Activated CD8-positive, alpha-beta memory T cell treated with anti-CD3 and anti-CD28 coated beads, Interleukin-2, amount 50 U/mL, for 4 hours (primary cell): ENCODE measurements at regions not wholly inside any gene's neighbourhood (a gene's known extent, or its start where the extent isn't known, plus 50 kb on each side); places are given as distances from the start of the nearest gene placed in this dataset.
"Not testable (repeated sequence)": the region's sequence is repeated elsewhere in the genome, so short reads cannot be mapped to it uniquely, and the experiment has no call there.

ENCODE experiments used
- DNase-seq: peaks from one replicate; pipeline ENCODE4 v3.0.0-alpha.2; 2020

GRCh38 chr2:16390561-16390960, 275.1 kb downstream of the CYRIA start:
- DNase-seq = no peak

- no peak for DNase-seq
Observed at GRCh38 chr2:16389611-16390010, 276.0 kb downstream of the CYRIA start.

- DNase-seq = not testable (repeated sequence)
Observed at GRCh38 chr2:16388199-16388830, 277.3 kb downstream of the CYRIA start.

GRCh38 chr2:16387461-16387984, 278.1 kb downstream of the CYRIA start:
- DNase-seq = no peak

GRCh38 chr2:16386431-16386830, 279.2 kb downstream of the CYRIA start:
- no peak for DNase-seq

GRCh38 chr2:16386031-16386430, 279.6 kb downstream of the CYRIA start:
- DNase-seq = no peak

GRCh38 chr2:16385341-16385740, 280.3 kb downstream of the CYRIA start:
- no peak for DNase-seq

GRCh38 chr2:16383411-16383810, 282.2 kb downstream of the CYRIA start:
- DNase-seq = no peak

- no peak for DNase-seq
Observed at GRCh38 chr2:16382451-16382850, 283.2 kb downstream of the CYRIA start.

- no peak for DNase-seq
Observed at GRCh38 chr2:16381511-16381910, 284.1 kb downstream of the CYRIA start.

GRCh38 chr2:16379901-16380300, 285.7 kb downstream of the CYRIA start:
- not testable (repeated sequence) for DNase-seq

- not testable (repeated sequence) for DNase-seq
Observed at GRCh38 chr2:16379061-16379460, 286.6 kb downstream of the CYRIA start.

GRCh38 chr2:16378031-16378430, 287.6 kb downstream of the CYRIA start:
- no peak for DNase-seq

- no peak for DNase-seq
Observed at GRCh38 chr2:16375981-16376380, 289.7 kb downstream of the CYRIA start.

GRCh38 chr2:16375351-16375750, 290.3 kb downstream of the CYRIA start:
- no peak for DNase-seq

GRCh38 chr2:16374671-16375070, 291.0 kb downstream of the CYRIA start:
- DNase-seq = no peak

- no peak for DNase-seq
Observed at GRCh38 chr2:16373341-16373740, 292.3 kb downstream of the CYRIA start.

GRCh38 chr2:16371751-16372150, 293.9 kb downstream of the CYRIA start:
- no peak for DNase-seq

GRCh38 chr2:16368951-16369350, 296.7 kb downstream of the CYRIA start:
- DNase-seq = no peak

GRCh38 chr2:16368328-16368727, 297.3 kb downstream of the CYRIA start:
- DNase-seq = no peak

- DNase-seq = no peak
Observed at GRCh38 chr2:16365366-16365765, 300.3 kb downstream of the CYRIA start.

GRCh38 chr2:16363581-16363980, 302.1 kb downstream of the CYRIA start:
- DNase-seq = no peak

GRCh38 chr2:16362611-16363010, 303.0 kb downstream of the CYRIA start:
- DNase-seq = no peak

- no peak for DNase-seq
Observed at GRCh38 chr2:16361261-16361995, 304.2 kb downstream of the CYRIA start.
